ENCODE measurements at regions not wholly inside any gene's neighbourhood (a gene's known extent, or its start where the extent isn't known, plus 50 kb on each side); places are given as distances from the start of the nearest gene placed in this dataset.
"Not testable (repeated sequence)": the region's sequence is repeated elsewhere in the genome, so short reads cannot be mapped to it uniquely, and the experiment has no call there.

DNA sequence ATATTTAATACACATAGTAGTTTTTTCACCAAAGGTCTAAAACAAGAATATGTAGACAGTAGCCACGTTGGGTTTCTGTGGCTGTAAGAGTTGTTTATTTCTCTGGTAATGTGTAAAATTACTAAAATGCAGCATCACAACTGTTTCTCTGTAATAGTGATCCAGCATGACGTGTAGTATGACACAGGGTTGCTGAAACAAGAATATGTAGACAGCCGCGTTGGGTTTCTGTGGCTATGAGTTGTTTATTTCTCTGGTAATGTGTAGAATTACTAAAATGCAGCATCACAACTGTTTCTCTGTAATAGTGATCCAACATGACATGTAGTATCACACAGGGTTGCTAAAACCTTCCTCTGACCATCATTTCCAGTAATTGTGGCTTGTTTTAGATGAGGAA is 153.6 kb upstream of the ZNF717 start:
- Histone ChIP-seq H3K36me3 (ENCODE audit: insufficient read depth, low read depth, low read length) (no peaks in the 10 kb centered on the region), H3K9me3 (ENCODE audit: insufficient read depth, low read depth, low read length) (no peaks in the 10 kb centered on the region), H3K9ac (ENCODE audit: low read depth, low read length) (no peak overlapping the region), H3K4me3 (ENCODE audit: low read length) (no peak overlapping the region), H3K27me3 (ENCODE audit: insufficient read depth, low read length) (no peaks in the 10 kb centered on the region), H3K27ac (ENCODE audit: low read length) (no peak overlapping the region), H3K4me1 (ENCODE audit: insufficient read depth, low read length) (no peaks in the 10 kb centered on the region)

DNA sequence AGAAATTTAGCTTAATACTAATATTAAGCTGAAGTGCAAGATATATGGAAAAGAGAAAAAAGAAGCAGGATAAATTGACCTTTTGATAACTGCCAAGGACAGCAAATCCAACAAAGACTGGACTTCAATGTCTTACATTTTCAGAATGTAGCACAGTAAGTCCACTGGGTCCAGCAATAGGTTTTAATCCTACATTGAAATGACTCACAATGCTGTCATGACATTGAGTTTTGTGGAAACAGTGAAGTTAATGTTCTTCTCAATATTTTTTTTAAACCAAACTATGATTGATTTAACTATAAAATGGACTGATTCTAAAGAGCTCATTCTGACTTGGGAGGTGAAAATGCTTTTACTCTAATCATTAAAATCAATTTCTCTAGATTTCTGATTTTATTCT is 166.6 kb upstream of the ZNF717 start:
- Histone ChIP-seq H3K36me3 (ENCODE audit: insufficient read depth, low read depth, low read length) (no peaks in the 10 kb centered on the region), H3K9me3 (ENCODE audit: insufficient read depth, low read depth, low read length) (no peaks in the 10 kb centered on the region), H3K27ac (ENCODE audit: low read length) (no peak overlapping the region), H3K9ac (ENCODE audit: low read depth, low read length) (no peak overlapping the region), H3K27me3 (ENCODE audit: insufficient read depth, low read length) (no peaks in the 10 kb centered on the region), H3K4me3 (ENCODE audit: low read length) (no peak overlapping the region), H3K4me1 (ENCODE audit: insufficient read depth, low read length) (no peaks in the 10 kb centered on the region)

DNA sequence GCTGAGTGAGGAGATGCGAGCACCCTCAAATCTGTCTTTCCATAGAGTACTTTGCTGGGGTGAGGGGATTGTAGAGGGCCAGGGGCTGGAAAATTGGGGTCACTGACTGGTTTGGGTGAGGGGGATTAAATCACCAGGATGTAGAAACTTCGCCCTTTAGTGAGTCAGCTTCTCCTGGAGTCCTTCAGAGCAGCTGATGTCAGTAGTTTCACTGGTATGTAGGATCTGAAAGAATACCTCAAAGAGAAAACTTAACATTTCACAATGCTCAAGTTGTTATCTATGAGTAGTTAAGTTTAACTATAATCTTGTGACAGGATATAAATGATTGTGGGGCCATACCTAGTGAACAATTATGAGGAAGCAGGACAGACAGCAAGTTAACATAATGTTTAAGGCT is 174.7 kb upstream of the ZNF717 start:
- H3K27ac ChIP-seq (ENCODE audit: low read length); H3K4me1 ChIP-seq (ENCODE audit: insufficient read depth, low read length); H3K4me3 ChIP-seq (ENCODE audit: low read length); H3K27me3 ChIP-seq (ENCODE audit: insufficient read depth, low read length); H3K9ac ChIP-seq (ENCODE audit: low read depth, low read length); H3K36me3 ChIP-seq (ENCODE audit: insufficient read depth, low read depth, low read length): not testable (repeated sequence)
- peaks cover 20% of the 10 kb centered on the region for H3K9me3 ChIP-seq (ENCODE audit: insufficient read depth, low read depth, low read length)

GRCh38 chr3:75962054-75962453 is 176.7 kb upstream of the ZNF717 start:
- H3K9me3 ChIP-seq (ENCODE audit: insufficient read depth, low read depth, low read length), result peaks cover 20% of the 10 kb centered on the region
- H3K36me3 ChIP-seq (ENCODE audit: insufficient read depth, low read depth, low read length); H3K4me1 ChIP-seq (ENCODE audit: insufficient read depth, low read length); H3K4me3 ChIP-seq (ENCODE audit: low read length); H3K27me3 ChIP-seq (ENCODE audit: insufficient read depth, low read length); H3K9ac ChIP-seq (ENCODE audit: low read depth, low read length); H3K27ac ChIP-seq (ENCODE audit: low read length): not testable (repeated sequence)

DNA sequence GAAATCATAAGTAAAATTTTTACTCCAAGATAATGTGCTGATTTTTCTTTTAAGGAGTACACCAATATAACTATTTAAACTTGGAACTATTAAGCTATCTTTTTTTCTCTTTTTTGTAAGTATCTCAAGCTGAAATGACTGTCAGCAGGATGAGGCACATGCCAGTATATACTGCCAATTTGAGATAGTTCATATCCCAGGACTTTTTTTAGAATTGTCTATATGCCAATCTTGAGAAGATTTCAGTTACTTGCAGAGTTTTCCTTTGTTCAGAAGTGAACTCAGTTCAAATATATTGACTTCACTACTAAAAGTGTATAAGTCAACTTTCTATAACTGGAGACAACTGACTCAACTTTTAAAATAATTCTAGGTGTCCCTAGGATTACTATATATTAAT is 181.7 kb upstream of the ZNF717 start:
- no peak overlapping the region for H3K9ac ChIP-seq (ENCODE audit: low read depth, low read length)
- no peaks in the 10 kb centered on the region for H3K4me1 ChIP-seq (ENCODE audit: insufficient read depth, low read length)
- H3K36me3 ChIP-seq (ENCODE audit: insufficient read depth, low read depth, low read length), result no peaks in the 10 kb centered on the region
- H3K9me3 ChIP-seq (ENCODE audit: insufficient read depth, low read depth, low read length), result peaks cover 11% of the 10 kb centered on the region
- H3K4me3 ChIP-seq (ENCODE audit: low read length), result no peak overlapping the region
- no peak overlapping the region for H3K27ac ChIP-seq (ENCODE audit: low read length)
- no peaks in the 10 kb centered on the region for H3K27me3 ChIP-seq (ENCODE audit: insufficient read depth, low read length)

- Histone ChIP-seq H3K36me3 (ENCODE audit: insufficient read depth, low read depth, low read length) (no peaks in the 10 kb centered on the region), H3K4me3 (ENCODE audit: low read length) (no peak overlapping the region), H3K27ac (ENCODE audit: low read length) (no peak overlapping the region), H3K27me3 (ENCODE audit: insufficient read depth, low read length) (no peaks in the 10 kb centered on the region), H3K9ac (ENCODE audit: low read depth, low read length) (no peak overlapping the region), H3K4me1 (ENCODE audit: insufficient read depth, low read length) (no peaks in the 10 kb centered on the region), H3K9me3 (ENCODE audit: insufficient read depth, low read depth, low read length) (no peaks in the 10 kb centered on the region; the same call in 1 of the 2 replicates)
These were observed 193.3 kb upstream of the ZNF717 start for GRCh38 chr3:75978686-75979085.

DNA sequence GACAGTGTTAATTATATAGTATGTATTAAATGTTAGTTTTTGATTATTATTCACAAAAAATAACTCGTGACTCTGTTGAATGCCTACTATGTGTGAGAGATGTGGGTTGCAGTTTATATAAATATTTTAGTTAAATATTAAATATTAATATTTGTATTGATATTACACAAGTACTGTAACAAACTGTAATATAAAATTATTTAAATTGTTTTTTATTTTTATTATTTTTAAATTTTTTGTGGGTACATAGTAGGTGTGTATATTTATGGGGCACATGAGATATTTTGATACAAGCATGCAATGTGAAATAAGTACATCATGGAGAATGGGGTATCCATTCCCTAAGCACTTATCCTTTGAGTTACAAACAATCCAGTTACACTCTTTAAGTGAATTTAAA is 196.1 kb upstream of the ZNF717 start:
- no peaks in the 10 kb centered on the region for H3K4me1 ChIP-seq (ENCODE audit: insufficient read depth, low read length)

GRCh38 chr3:75982151-75982550 is 196.8 kb upstream of the ZNF717 start:
- H3K27me3 ChIP-seq (ENCODE audit: insufficient read depth, low read length), result no peaks in the 10 kb centered on the region
- no peak overlapping the region for H3K9ac ChIP-seq (ENCODE audit: low read depth, low read length)
- no peaks in the 10 kb centered on the region for H3K9me3 ChIP-seq (ENCODE audit: insufficient read depth, low read depth, low read length)
- H3K4me1 ChIP-seq (ENCODE audit: insufficient read depth, low read length), result no peaks in the 10 kb centered on the region
- no peak overlapping the region for H3K27ac ChIP-seq (ENCODE audit: low read length)
- H3K4me3 ChIP-seq (ENCODE audit: low read length), result no peak overlapping the region
- H3K36me3 ChIP-seq (ENCODE audit: insufficient read depth, low read depth, low read length), result no peaks in the 10 kb centered on the region

More for the DNA sequence above, 196.1 kb upstream of the ZNF717 start:
- no peak overlapping the region for H3K27ac ChIP-seq (ENCODE audit: low read length)
- H3K36me3 ChIP-seq (ENCODE audit: insufficient read depth, low read depth, low read length), result no peaks in the 10 kb centered on the region
- no peaks in the 10 kb centered on the region for H3K27me3 ChIP-seq (ENCODE audit: insufficient read depth, low read length)
- no peaks in the 10 kb centered on the region for H3K9me3 ChIP-seq (ENCODE audit: insufficient read depth, low read depth, low read length)
- no peak overlapping the region for H3K4me3 ChIP-seq (ENCODE audit: low read length)
- H3K9ac ChIP-seq (ENCODE audit: low read depth, low read length), result no peak overlapping the region

DNA sequence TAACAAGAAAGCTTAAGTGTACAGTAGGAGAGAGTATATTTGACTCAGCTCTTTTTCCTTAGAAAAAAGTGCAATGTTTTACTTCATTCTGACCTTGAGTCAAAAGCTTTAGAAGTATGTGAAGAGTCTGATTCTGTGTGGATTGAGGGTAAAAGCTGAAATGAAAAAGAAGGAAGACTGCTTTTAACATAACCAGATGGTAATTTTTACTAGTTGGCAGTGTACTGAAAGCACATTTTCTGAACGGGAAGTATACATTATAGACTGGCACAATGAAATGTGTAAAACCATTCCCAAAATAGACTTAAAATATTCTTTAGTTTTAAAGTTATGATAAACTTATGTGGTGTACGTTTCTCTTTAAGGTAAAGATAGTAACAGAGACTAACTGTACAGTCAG is 197.8 kb upstream of the ZNF717 start:
- H3K9ac ChIP-seq (ENCODE audit: low read depth, low read length), result no peak overlapping the region
- no peak overlapping the region for H3K27ac ChIP-seq (ENCODE audit: low read length)
- H3K4me1 ChIP-seq (ENCODE audit: insufficient read depth, low read length), result no peaks in the 10 kb centered on the region
- H3K9me3 ChIP-seq (ENCODE audit: insufficient read depth, low read depth, low read length), result no peaks in the 10 kb centered on the region
- H3K36me3 ChIP-seq (ENCODE audit: insufficient read depth, low read depth, low read length), result no peaks in the 10 kb centered on the region
- H3K4me3 ChIP-seq (ENCODE audit: low read length), result no peak overlapping the region
- no peaks in the 10 kb centered on the region for H3K27me3 ChIP-seq (ENCODE audit: insufficient read depth, low read length)

GRCh38 chr3:75983609-75984290 is 198.4 kb upstream of the ZNF717 start:
- no peak overlapping the region for H3K9ac ChIP-seq (ENCODE audit: low read depth, low read length)
- H3K36me3 ChIP-seq (ENCODE audit: insufficient read depth, low read depth, low read length), result no peaks in the 10 kb centered on the region
- no peaks in the 10 kb centered on the region for H3K27me3 ChIP-seq (ENCODE audit: insufficient read depth, low read length)
- H3K27ac ChIP-seq (ENCODE audit: low read length), result no peak overlapping the region
- no peak overlapping the region for H3K4me3 ChIP-seq (ENCODE audit: low read length)
- no peaks in the 10 kb centered on the region for H3K9me3 ChIP-seq (ENCODE audit: insufficient read depth, low read depth, low read length)
- no peaks in the 10 kb centered on the region for H3K4me1 ChIP-seq (ENCODE audit: insufficient read depth, low read length)

DNA sequence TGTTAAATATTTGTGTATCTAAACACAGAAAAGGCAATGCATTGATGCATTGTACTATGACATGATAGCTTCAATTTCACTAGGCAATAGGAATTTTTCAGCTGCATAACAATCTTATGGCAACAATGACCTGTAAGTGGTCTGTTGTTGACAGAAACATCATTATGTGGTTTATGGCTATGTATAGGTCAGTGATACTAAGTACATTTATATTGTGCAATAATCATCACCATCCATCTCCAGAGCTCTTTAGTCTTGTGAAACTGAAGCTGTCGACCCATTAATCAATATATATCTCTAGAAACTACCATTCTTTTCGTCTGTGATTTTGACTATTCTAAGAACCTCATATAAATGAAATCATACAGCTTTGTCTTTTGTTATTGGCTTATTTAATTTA is 200.1 kb upstream of the ZNF717 start:
- Histone ChIP-seq H3K4me3 (ENCODE audit: low read length) (no peak overlapping the region), H3K27me3 (ENCODE audit: insufficient read depth, low read length) (no peaks in the 10 kb centered on the region), H3K9me3 (ENCODE audit: insufficient read depth, low read depth, low read length) (peaks cover 3% of the 10 kb centered on the region; the same call in 1 of the 2 replicates)

DNA sequence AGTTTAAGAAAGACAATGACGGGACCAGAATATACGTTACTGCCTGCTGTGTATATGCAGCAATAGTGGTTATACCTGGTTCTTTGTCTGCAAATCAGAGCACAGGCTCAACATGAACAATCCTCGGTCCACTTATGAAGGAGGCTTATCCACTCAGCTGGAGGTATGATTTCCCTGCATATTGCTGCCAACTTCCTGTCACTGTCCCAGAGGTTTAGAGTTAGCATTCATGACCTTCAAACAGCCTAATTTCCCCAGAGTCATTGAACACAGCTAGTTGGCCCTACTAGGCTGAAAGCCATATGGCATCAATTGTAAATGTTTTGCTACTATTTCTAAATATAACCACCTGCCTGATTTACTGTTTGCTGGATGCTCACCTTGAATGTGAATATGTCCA is 224.9 kb upstream of the ZNF717 start:
- H3K27ac ChIP-seq (ENCODE audit: low read length), result no peak overlapping the region
- H3K4me3 ChIP-seq (ENCODE audit: low read length), result no peak overlapping the region
- H3K9me3 ChIP-seq (ENCODE audit: insufficient read depth, low read depth, low read length), result no peaks in the 10 kb centered on the region
- no peaks in the 10 kb centered on the region for H3K36me3 ChIP-seq (ENCODE audit: insufficient read depth, low read depth, low read length)
- H3K9ac ChIP-seq (ENCODE audit: low read depth, low read length), result no peak overlapping the region
- H3K4me1 ChIP-seq (ENCODE audit: insufficient read depth, low read length), result no peaks in the 10 kb centered on the region
- no peaks in the 10 kb centered on the region for H3K27me3 ChIP-seq (ENCODE audit: insufficient read depth, low read length)

More for the DNA sequence above, 200.1 kb upstream of the ZNF717 start:
- H3K27ac ChIP-seq (ENCODE audit: low read length), result no peak overlapping the region
- no peaks in the 10 kb centered on the region for H3K4me1 ChIP-seq (ENCODE audit: insufficient read depth, low read length)
- no peaks in the 10 kb centered on the region for H3K36me3 ChIP-seq (ENCODE audit: insufficient read depth, low read depth, low read length)
- no peak overlapping the region for H3K9ac ChIP-seq (ENCODE audit: low read depth, low read length)

All from iPS-20b (cell line).